NCI-H2107 treated with DMSO at 0.1 percent for 48 hours (cell line): ENCODE measurements at regions not wholly inside any gene's neighbourhood (a gene's known extent, or its start where the extent isn't known, plus 50 kb on each side); places are given as distances from the start of the nearest gene placed in this dataset.
"Not testable (repeated sequence)": the region's sequence is repeated elsewhere in the genome, so short reads cannot be mapped to it uniquely, and the experiment has no call there.

Experiments
- DNase-seq: peaks from one replicate; lab custom pipeline; 2025; ENCODE audit not compliant: unreplicated experiment; lab: John Stamatoyannopoulos, UW

DNA sequence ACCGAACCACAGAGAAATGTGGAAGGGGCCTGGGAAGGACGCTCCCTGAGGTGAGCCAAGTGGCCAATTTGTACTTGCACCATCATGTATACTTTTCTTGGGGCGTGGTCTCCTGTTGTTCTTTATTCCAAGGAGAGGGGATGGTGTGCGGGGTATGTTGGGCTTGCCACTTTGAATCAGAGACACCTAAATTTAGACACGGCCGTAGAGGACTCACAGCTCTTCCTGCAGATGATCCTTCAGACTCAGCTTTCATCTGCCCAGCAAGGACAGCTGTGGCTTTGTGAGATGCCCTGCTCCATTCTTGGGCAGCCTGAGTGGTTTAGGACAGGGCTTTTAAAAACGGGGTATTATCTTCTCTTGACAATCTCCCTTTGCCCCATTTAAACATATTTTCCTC is 473.2 kb downstream of the REEP3 start:
- no peak for DNase-seq

GRCh38 chr10:64007157-64007556 is 486.0 kb downstream of the REEP3 start:
- no peak for DNase-seq

DNA sequence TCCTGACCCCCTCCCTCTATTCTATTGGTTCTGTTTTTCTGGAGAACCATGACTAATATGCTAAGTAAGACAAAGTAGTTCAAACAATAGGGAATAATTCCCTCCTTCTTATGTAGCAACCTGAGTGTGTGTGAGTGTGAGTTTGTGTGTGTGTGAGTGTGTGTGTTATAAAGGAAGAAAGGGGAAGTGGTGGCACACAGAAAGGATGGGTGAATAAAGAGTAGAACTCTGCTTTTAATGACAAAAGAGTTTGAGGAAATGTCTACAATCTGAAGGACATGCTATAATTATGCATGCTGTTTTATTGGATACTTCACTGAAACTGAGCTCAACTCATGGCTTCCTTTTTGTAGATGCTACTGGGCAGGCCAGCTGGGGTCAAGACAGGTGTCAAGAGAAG is 489.5 kb downstream of the REEP3 start:
- no peak for DNase-seq

- no peak for DNase-seq
Observed at GRCh38 chr10:64011912-64012714, 490.9 kb downstream of the REEP3 start.

- DNase-seq: no peak
Observed at GRCh38 chr10:64014281-64014680, 493.1 kb downstream of the REEP3 start.

DNA sequence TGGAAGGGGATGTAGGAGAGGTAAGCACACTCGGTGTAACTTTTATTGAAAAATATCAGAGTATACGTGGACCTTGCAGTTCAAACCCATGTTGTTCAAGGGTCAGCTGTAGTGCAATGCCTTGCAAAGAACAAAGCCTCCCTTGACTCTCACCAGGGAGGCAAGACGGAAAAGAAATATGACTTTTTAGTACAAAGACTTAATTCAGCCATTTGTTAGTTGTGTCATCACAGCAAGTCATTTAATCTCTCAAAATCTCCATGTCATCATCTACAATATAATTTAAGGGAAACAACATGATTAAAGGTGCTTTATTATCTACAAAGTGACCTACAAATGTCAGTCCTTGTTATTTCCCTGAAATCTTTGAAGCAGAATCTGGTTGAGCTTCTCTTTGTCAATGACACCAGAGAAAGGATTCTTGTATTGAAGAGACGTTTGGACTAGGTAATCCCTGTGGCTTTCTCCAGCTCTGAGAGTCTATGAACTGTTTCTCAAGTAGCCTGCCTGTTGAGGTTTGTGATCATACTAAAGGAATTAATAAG is 502.8 kb downstream of the REEP3 start:
- DNase-seq: no peak

DNA sequence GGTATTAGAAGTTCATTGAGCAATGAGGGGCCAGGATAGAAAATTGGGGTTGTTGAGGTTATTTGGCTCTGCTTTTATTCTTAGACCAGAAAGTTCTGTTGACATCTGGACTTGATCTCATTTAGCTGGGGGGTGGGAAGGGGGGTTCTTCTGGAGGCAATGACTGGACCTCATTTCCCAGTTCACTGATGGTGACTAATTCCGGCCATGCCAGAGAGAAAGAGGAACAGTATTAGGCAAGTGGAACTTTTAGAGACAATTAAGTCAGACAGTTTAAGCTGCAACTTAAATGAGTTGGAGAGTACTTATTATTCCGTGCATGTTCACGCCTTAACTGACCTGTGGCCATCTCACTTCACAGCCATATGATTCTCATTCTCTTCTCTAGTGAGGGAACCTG is 512.5 kb downstream of the REEP3 start:
- no peak for DNase-seq

DNA sequence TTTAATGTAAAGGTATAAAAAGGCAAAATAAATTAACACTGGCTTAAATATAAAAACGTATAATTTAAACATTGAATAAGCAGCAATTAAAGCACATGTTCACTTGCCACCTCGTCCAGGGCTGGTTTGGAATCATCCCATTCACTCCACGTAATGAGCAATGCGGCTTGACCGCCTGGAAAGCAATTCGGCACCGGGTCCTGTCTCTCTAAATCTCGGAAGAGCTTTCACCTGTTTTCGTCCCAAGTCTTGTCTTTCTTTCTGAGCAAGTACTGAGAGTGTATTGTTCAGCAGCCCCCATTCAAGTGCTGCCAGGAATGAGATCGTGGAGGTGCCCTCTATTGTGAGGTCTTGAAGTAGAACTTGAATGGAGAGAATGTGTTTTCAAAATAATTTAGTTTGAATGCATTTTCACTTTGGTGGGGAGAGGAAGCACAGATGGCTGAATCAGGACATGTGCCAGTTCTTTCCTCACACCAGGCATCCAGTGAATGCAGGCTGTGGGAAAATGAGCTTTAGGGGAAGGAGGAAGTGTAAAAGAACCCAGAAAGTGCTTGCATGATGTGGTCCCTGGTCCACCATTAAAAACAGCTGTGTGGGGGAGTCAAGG is 515.2 kb downstream of the REEP3 start:
- no peak for DNase-seq

DNA sequence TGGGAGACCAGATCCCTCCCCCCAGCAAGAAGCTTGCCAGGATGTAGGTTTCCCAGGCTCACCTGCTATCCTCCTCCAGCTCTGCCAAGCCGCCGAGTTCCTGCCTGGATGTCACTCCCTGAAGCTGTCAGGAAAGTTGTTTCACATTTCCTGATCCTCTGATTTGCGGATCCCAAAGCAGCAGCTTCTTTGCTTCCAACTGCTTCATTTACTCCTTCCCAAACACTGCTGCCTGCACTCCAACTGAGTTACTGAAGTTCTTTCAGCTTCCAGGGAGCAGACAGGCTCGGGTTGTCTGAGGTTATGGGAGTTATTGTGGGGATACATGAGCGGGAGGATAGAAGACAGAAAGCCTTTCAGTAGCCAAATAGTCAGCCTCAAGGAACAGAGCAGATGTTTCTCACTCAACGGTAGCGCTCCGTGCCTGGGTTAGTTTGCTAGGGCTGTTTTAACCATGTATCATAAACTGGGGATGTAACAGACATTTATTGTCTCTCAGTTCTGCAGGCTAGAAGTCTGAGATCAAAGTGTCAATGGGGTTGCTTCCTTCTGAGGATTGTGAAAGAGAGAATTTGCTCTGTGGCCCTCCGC is 516.0 kb downstream of the REEP3 start:
- no peak for DNase-seq

- no peak for DNase-seq
Observed at GRCh38 chr10:64038107-64038506, 516.9 kb downstream of the REEP3 start.

DNA sequence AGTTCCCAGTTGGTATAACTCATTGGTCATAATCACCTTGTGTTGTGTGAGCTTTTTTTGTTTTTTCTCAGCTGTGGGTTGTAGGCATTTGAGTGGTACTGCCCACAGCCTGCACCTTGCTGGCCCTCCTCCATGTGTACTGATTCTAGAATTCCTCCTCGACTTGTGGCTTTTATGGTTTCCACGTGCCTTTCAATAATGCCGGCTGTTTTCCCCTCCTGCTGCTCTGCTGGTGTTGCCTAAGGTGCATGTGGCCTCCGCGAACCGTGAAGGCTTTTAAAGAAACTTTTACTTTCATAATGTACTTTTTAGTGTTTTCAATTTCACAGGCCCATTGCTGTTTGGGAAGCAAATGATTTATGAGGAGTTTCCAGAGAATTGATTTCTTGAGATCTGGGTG is 518.0 kb downstream of the REEP3 start:
- no peak for DNase-seq

DNA sequence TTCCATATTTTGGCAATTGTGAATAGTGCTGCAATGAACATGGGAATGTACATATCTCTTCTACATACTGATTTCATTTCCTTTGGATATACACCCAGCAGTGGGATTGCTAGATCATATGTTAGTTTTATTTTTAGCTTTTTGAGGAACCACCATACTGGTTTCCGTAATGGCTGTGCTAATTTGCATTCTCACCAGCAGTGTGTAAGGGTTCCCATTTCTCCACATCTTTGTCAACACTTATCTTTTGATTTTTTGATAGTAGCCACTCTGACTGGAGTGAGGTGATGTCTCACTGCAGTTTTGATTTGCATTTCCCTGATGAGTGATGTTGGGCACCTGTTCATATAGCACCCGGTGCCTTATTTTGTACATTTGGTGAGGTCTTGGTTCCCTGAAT is 519.6 kb downstream of the REEP3 start:
- no peak for DNase-seq

GRCh38 chr10:64041185-64041988 is 520.2 kb downstream of the REEP3 start:
- peak; percentile 40 for DNase-seq

- no peak for DNase-seq
Observed at GRCh38 chr10:64041989-64042490, 520.8 kb downstream of the REEP3 start.

- no peak for DNase-seq
Observed at GRCh38 chr10:64044098-64044497, 522.9 kb downstream of the REEP3 start.

DNA sequence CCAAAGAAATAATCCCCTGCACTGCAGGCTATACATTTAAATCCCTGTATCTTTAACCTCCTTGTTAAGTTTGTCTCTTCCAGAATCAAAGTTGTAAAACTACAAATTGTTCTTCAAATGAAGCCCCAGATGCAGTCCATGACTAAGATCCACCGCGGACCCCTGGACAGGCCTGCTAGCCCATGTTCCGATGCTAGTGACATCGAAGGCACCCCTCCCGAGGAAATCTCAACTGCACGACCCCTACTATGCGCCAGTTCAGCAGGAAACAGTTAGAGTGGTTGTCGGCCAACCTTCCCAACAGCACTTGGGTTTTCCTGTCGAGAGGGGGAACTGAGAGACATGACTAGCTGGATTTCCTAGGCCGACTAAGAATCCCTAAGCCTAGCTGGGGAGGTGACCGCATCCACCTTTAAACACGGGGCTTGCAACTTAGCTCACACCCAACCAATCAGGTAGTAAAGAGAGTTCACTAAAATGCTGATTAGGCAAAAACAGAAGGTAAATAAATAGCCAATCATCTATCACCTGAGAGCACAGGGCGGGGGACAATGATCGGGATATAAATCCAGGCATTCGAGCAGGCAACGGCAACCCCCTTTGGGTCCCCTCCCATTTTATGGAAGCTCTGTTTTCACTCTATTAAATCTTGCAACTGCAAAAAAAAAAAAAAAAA is 523.9 kb downstream of the REEP3 start:
- not testable (repeated sequence) for DNase-seq

- no peak for DNase-seq
Observed at GRCh38 chr10:64054392-64054791, 533.2 kb downstream of the REEP3 start.

GRCh38 chr10:64059884-64060283 is 538.7 kb downstream of the REEP3 start:
- no peak for DNase-seq

DNA sequence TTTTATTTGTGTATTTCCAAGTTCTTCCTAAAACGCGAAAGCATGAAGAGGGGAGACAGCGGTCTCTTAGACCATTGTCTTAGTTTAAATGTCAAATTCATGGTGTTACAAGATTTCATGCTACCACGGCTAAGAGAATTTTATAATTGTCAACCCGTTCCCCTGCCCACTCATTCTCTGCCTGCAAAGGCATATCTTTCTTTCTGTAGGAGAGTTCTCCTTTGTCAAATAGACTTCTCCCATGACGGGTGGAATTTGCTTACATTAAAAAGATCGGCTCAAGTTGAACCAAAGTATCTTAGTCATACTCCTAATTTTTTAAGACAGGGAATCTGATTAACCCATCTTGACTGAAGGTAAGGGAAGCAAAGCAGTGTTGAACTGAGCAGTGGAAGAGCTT is 539.2 kb downstream of the REEP3 start:
- DNase-seq: no peak

GRCh38 chr10:64062793-64063192 is 541.6 kb downstream of the REEP3 start:
- DNase-seq: no peak
